Activated CD4-positive, alpha-beta T cell treated with anti-CD3 and anti-CD28 coated beads, Interleukin-2, Interleukin-4, amounts not matched to agents 100 ng/mL and 50 ng/mL, durations not matched to agents 16 hours and 8 hours (primary cell): ENCODE measurements at regions not wholly inside any gene's neighbourhood (a gene's known extent, or its start where the extent isn't known, plus 50 kb on each side); places are given as distances from the start of the nearest gene placed in this dataset.
A peak's percentile ranks its signal among the peaks of the same experiment; 100 is the strongest.

ENCODE experiments used
- DNase-seq: peaks from one replicate; pipeline ENCODE4 v3.0.0-alpha.2; 2020; ENCODE audit warnings: low spot score

DNA sequence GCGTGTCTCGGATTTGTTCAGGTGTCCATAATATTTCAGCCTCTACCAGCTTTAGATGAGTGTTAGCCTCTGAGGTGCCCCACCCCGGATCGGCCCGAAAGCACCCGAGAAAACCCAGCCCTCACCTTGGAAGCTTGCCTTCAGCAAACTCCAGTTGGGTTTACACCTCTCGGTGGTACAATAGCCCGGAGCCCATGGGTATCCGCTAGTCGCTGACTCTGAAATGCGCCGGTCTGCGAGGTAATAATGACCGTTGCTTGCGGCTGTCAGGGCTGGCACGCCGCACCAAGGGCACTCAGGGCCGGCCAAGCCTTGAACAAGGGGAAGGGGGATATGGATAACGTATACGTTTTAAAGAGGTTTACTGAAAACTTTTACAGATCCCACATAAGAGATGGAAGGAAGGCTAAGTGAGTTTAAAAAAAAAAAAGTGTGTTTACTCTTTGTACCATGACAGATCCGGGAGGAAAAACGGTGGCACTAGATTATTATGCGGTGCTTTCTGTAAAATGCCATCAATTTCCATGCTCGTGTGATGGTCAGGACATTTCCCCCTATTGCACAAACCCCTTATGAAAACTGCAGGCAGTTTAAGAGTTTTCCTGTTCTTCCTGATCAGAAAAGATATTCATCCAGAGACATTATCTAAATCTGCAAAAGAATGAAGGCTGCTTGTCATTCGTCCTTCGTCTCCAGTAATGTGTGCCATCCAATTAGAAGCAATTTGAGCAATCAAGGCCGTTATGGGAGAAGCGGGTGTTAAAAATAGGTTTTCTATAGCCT, 124.2 kb downstream of the TMEM161B start:
- no peak for DNase-seq

DNA sequence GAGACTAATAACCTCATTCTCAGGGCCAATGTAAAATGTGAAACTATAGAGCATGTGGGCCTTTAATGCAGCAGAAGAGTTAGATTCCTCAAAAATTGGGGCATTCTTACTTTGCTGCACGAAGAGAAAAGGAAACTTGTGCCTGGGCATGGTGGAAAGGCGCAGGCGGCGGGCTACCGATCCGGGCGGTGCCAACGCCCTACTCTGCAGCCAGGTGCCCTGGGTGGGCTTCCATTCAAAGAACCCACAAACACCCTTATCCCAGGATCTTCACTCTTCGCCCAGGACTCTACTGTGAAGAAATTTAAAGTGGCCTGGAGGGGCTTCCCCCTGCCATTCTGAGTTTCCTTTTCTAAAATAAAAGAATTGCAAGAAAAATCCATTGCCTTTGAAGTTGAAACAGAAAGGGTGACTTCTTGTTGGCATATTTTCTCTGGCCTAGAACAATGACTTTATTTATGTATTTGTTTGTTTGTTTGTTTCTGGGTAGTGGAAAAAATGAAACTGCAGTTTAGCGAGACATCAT, 124.9 kb downstream of the TMEM161B start:
- no peak for DNase-seq

- no peak for DNase-seq
Observed at GRCh38 chr5:88142886-88143692, 125.6 kb downstream of the TMEM161B start.

DNA sequence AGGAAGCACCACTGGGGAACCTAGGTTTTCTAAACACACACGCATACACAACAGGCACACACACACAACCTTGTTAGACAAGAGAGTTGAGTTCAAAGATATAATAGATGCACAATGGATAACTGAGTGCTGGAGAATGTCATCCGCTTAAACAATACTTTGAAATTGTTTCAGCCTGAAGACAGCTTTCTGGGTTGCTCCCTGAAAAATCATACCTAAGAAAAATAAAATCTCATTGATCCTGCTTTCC, 126.1 kb downstream of the TMEM161B start:
- DNase-seq: no peak

DNA sequence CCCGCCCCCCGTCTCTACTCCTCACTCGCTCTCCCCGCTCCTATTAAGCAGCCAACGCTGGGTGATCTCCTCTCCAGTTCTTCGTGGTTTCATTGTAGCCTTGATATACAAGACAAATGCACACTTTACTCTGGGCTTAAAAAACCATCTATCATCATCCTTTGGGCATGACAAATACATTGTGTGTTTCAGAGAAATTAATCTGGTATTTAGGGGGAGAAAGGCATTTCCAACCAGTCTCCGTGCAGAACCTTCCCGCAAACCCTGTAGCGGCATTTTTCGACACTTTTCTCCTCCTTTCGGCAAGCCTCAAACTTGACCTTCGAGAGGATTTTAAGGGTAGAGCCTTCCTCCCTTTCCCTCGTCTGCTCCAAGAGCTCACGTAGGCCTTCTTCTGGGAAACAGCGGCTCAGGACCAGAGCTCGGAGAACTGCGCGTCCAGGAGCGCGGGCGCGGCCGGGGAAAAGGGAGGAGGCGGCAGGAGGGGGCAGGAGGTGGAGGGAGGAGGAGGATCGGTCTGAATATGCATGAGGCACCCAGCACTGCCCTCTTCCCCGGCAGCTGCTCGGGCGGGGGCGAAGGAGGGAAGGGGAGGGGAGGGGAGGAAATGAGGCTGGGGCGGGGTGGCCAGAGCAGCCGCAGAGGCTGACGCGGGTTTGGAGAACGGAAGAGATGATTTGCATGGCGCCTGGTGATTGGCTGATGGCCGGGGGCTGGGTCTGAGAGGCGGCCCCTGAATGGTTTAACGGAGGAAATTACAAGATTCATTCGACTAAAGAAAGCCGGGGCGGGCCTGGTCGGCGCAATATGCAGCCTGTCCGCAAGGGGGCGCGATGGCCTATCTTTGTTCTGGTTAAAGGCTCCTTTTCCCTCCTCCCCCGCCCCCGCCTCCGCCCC, 127.5 kb downstream of the TMEM161B start:
- peak; percentile 96 for DNase-seq

DNA sequence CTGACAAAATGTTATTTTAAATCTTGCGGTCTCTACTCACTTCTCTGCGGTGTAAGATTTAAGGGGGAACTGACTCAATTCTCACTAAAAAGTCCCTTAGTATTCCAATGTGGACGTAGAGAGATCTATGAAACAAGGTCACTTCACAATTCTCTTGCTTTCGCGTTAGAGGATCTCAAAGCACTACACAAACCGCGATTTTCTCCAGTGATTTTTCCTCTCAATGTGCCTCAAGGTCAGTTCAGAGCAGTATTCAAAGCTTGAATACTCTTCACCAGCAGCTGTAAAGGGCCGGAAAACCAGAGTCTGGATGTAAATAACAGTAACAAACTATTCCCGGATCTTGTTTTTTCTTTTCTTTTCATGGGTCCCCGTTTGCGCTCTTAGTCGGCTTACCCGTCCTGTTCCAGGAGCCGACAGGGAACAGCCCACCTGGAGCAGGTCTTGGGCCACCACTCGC, 128.2 kb downstream of the TMEM161B start:
- DNase-seq: no peak

GRCh38 chr5:88130211-88130815, 138.3 kb downstream of the TMEM161B start:
- no peak for DNase-seq

GRCh38 chr5:88128813-88129212, 139.8 kb downstream of the TMEM161B start:
- no peak for DNase-seq

DNA sequence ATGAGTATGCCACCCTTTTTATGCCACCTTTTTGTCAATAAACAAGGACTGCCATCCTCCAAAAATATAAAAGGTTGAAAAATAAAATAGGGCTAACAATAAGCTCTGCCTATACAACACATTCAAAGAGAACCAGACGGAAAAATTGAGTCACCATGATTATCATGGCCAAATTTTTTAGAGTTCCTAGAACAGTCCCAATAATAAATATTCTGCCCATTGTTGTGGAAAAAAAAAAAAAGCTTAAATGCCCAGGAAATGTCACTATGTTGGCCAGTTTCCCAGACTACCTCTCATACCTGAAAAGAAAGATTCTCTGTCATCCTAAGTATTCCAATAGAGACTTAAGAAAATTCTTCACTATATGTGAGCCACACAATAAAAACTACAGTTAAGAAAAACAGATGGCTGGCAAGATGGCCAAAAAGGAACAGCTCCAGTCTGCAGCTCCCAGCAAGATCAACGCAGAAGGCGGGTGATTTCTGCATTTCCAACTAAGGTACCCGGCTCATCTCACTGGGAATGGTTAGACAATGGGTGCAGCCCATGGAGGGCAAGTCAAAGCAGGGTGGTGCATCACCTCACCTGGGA, 149.0 kb downstream of the TMEM161B start:
- no peak for DNase-seq

GRCh38 chr5:88118179-88118578, 150.5 kb downstream of the TMEM161B start:
- no peak for DNase-seq

- no peak for DNase-seq
Observed at GRCh38 chr5:88117546-88117945, 151.1 kb downstream of the TMEM161B start.

DNA sequence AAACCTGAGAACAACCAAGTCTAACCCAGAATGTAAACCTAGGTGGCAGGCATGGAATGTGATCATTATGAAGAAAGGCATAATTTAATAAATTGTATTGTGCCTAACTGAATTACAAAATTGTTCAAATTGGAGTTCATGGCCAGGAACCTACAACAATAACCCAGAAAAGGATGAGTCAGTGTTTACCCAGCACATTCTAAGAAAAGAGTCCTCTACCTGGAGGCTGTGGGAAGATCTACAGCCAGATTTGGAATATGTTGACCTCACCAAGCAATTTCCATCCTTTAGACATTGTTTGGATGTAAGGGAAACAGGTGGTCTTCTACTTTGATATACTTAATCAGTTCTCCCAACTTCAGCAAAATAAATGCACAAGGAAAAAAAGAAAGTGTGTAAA, 152.2 kb downstream of the TMEM161B start:
- DNase-seq: no peak

- no peak for DNase-seq
Observed at GRCh38 chr5:88115211-88115610, 153.4 kb downstream of the TMEM161B start.

GRCh38 chr5:88113429-88113828, 155.2 kb downstream of the TMEM161B start:
- DNase-seq: no peak

DNA sequence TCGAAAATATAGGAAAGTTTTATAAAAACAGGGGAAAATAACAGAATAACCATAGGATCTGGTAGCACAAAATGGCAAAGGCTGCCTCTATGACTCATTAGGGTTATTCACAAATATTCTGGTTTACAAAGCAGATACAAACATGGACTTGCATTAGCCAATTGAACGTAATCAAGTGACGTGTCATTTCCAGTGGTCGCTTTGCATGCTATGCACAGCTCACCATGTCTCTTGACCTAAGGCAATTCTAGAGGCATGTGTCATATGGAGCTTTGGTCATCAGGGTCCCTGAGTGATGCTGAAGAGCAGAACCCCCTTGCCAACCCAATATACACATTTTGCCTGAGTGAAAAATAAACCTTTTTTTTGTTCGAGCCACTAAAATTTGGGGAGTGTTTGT, 158.8 kb downstream of the TMEM161B start:
- no peak for DNase-seq

DNA sequence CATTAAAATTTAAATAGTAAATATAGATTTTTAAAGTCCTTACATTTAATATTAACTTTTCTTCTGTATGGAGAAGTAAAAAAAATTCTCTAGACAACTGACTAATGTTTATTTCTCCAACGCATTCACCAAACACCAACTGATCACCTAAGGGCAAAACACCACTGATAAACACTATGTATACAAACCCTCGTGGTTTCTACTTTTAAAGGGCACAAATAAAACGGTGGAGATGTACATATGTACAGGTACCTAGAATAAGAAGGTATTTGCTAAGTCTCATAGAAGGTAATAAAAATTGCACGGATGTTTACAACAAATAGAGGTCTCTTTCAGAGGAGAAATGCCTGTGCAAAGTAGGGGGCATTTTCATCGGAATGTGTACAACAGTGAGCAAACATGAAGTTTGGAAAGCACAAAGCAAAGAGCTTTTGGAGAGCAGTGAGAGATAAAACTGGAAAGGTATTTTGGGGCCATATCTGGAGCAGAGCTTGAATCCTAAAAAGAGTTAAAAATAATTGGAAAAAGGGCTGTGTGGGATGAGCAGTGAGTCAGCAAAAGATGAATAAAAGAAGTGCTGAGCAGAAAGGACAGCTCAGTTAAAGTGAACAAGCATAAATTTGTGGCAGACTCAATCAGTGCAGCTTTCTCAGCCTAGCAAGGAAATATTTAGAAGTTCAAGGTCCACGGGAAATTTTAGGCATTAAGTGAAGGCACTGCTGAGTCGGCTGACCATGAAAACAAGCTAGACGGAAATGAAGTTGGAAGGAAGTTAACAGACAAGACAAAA, 160.0 kb downstream of the TMEM161B start:
- DNase-seq: no peak

DNA sequence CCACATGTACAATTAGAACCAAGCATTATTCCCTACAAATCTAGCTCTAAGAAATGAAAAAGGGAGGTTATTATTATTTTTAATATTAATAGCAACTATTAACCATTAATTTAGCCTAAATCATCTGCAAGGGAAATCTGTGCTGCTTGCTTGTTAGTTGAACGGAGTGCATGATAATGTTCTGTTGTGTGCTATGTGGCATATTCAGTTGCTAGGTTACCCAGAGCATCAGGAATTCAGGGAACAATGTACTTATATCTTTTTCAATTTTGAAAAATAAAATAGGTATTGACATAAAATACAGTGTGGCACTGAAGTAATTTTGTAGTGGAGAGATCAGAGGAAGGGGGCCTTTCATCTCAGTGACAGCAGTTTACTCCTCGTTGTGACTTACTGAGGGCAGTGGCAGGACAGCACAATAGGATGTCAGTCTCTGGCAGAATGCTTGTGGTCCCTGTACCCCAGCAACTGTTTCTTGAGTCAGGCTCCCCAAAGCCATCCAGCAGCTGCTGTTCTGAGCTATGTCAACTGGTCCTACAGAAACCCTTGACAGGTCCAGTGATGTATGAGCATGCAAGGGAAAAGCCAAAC, 173.6 kb downstream of the TMEM161B start:
- no peak for DNase-seq

GRCh38 chr5:88094403-88094802, 174.2 kb downstream of the TMEM161B start:
- DNase-seq: no peak

GRCh38 chr5:88093765-88094164, 174.9 kb downstream of the TMEM161B start:
- no peak for DNase-seq

DNA sequence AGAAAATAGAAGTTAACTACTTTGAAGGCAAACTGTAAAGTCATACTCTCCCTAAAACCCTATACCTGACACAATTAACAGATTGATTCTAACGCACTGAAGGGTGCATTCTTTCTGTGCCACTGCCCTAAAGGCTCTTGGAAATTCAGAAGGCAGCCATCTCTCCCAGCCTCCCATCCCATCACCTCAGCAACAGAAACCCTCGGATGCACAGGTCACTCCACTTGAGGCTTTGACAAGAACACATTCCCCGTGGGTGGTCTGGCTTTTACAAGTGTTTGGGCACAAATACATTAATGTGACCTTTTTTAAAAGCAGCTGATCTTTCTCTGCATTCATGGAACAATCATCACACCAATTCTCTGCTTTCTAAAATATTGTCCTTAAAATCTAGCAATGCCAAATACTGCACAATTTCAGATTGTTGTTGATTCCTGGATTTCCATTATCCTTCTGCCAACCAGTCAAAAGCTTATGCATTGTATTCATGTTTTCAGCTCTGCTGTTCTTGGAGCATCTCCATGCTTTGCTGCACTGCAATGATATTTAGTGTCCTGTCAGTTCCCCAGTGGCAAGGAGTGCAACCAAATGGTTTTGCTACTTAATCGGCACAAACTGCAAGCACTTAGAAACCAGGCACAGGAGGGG, 175.6 kb downstream of the TMEM161B start:
- no peak for DNase-seq
